Lower leg skin (tissue), 4 donors: ENCODE measurements at regions not wholly inside any gene's neighbourhood (a gene's known extent, or its start where the extent isn't known, plus 50 kb on each side); places are given as distances from the start of the nearest gene placed in this dataset.

ENCODE experiments used
- DNase-seq, 2 donors: peaks; one replicate each; pipeline ENCODE4 v3.0.0-alpha.2; 2019; ENCODE audit warnings: low spot score in 2 of 2
- H3K4me3 ChIP-seq: fragments of 200-600 bp; sonication (generic); 2 replicates; pipeline ENCODE4 v1.5.1; 2017; ENCODE audit warnings: mild to moderate bottlenecking, low read depth; ENCODE audit not compliant: poor library complexity, severe bottlenecking
- POLR2A ChIP-seq, 2 donors: fragments of 450-650 bp; IDR thresholded peaks; one replicate each; pipeline ENCODE4 v1.6.1; 2016 to 2017; ENCODE audit warnings: antibody characterized with exemption in 2 of 2, mild to moderate bottlenecking in 1 of 2, moderate library complexity in 1 of 2
- WGBS, 2 donors: methylation state at CpG; one replicate each; pipeline ENCODE4 v1.1.5; 2018; 5-methylcytosine and 5-hydroxymethylcytosine counted together
- intact Hi-C: fragments of 100-400 bp; cut with DNase I; formaldehyde crosslinking; loops from one replicate; pipeline ENCODE4 v1.15.0; 2023; ENCODE audit warnings: low total_unique reads
- TF ChIP-seq, protein P1 (sequence below), 3 donors: fragments of 450-650 bp; IDR thresholded peaks; one replicate each; pipeline ENCODE4 v1.5.1; 2016; ENCODE audit warnings: antibody characterized with exemption in 3 of 3, mild to moderate bottlenecking in 3 of 3, moderate library complexity in 2 of 3

DNA sequence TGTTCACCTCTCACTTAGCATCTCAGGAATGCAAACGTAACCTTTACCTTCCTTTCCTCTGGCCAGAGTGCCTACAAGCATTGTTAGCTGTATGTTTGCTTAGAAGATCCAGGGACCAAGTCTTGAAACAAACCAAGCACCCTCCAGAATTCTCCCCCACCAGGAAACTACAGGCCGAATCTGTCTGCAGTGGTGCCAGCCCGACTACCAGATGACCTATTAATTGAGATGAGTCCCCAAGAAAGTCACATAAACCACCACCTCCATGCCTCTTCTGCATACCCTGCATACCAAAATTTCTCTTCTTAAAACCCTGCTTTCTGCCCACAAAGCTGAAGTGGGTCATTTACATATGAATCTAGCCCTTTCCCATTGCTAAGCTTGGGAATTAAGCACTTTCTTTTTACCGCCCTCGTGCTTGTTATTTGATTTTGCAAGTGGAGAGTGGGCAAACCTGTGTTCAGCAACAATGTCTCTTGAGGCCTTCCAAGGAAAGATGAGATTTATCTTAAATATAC is 1239.1 kb downstream of the CDH12 start:
- no peak for DNase-seq
- WGBS, 2 donors = 77 to 79% methylated on average over 5 of the region's 5 CpGs
- no peak for TF ChIP-seq POLR2A (IDR thresholded peaks at IDR 0.05)
- TF ChIP-seq, protein P1, sequence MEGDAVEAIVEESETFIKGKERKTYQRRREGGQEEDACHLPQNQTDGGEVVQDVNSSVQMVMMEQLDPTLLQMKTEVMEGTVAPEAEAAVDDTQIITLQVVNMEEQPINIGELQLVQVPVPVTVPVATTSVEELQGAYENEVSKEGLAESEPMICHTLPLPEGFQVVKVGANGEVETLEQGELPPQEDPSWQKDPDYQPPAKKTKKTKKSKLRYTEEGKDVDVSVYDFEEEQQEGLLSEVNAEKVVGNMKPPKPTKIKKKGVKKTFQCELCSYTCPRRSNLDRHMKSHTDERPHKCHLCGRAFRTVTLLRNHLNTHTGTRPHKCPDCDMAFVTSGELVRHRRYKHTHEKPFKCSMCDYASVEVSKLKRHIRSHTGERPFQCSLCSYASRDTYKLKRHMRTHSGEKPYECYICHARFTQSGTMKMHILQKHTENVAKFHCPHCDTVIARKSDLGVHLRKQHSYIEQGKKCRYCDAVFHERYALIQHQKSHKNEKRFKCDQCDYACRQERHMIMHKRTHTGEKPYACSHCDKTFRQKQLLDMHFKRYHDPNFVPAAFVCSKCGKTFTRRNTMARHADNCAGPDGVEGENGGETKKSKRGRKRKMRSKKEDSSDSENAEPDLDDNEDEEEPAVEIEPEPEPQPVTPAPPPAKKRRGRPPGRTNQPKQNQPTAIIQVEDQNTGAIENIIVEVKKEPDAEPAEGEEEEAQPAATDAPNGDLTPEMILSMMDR (IDR thresholded peaks at IDR 0.05) = no peak
- no peak overlapping the region for H3K4me3 ChIP-seq
- intact Hi-C loops = no loop called here

DNA sequence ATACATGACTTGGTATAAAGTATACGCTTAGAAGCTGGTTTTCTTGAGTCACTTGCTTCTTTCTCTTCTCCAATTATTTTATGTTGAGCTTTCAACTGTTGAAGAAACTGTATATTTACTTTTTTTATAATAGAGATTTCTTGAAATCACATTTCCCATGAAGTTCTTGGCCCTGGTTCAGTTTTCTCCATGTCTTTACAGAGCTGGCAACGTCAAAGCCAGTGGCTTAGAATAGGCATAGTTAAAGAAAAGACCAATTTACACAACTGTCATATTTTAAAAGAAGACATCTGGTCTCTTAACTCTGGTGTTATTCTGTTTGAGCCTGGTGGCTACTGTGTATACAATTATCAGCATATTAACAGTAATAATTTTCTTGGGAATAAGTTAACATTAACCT is 1249.3 kb downstream of the CDH12 start:
- no peak for TF ChIP-seq POLR2A (IDR thresholded peaks at IDR 0.05)
- TF ChIP-seq, protein P1 (IDR thresholded peaks at IDR 0.05) = no peak
- H3K4me3 ChIP-seq = no peak overlapping the region
- DNase-seq = no peak
- 58 to 65% methylated on average over 2 of the region's 2 CpGs for WGBS, 2 donors
- intact Hi-C loops = no loop called here

DNA sequence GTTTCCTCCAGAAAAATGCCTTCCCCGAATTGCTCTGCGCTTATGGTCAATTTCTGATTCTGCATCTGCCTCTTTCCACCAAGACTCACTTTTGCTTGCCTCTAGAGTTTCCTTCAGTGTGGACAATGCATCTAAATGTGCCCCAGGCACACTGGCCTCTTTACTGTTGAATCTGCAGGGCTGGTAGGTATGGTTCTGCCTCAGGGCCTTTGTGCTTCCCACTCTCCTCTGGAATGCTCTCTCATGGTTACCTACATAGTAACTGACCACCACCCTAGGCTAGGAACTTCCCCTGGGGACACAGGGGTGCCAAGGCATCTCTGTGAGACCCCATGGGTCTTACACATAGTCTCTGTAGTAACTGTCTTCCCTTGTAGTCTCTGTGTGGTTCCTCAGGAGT is 1258.6 kb downstream of the CDH12 start:
- intact Hi-C loops = no loop called here
- H3K4me3 ChIP-seq = no peak overlapping the region
- 91 to 97% methylated on average over 2 of the region's 2 CpGs for WGBS, 2 donors
- DNase-seq = no peak
- TF ChIP-seq, protein P1 (IDR thresholded peaks at IDR 0.05) = no peak
- no peak for TF ChIP-seq POLR2A (IDR thresholded peaks at IDR 0.05)

DNA sequence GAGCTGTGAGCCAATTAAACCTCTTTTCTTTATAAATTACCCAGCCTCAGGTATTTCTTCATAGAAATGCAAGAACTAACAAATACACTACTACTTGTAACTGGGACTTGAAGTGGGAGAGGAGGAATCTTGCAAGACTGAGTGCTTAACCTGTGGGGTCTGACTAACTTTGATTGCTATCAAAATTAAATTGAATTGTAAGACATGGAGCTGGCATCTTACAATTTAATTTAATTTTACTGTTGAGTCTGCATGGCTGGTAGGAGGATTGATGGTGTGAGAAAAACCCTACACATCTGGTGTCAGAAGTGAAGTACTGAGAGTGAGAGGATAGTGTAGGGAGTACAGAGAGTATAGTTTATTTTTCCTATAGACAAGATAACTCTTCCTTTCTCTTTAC is 1259.9 kb downstream of the CDH12 start:
- TF ChIP-seq POLR2A (IDR thresholded peaks at IDR 0.05) = no peak
- TF ChIP-seq, protein P1 (IDR thresholded peaks at IDR 0.05) = no peak
- DNase-seq = no peak
- intact Hi-C loops = no loop called here
- H3K4me3 ChIP-seq = no peak overlapping the region

DNA sequence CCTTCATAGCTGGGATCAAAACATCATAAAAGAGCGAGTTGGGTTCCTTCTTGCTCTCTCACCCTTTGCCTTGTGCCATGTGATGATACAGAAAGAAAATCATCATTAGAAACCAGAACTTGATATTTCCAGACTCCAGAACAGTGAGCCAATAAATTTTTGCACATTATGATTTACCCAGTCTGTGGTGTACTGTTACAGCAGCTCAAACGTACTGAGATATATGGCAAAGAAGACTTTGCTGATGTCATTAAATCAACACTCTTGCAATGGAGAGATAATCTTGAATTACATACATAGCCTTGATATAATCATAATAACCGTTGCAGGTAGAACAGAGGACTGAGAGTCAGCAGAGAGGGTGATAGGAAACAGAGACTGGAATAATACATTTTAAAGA is 1271.6 kb downstream of the CDH12 start:
- DNase-seq = no peak
- 77 to 80% methylated on average over 3 of the region's 3 CpGs for whole genome bisulfite sequencing, 2 donors
- intact Hi-C loops = no loop called here
- H3K4me3 ChIP-seq = no peak overlapping the region
- TF ChIP-seq POLR2A (IDR thresholded peaks at IDR 0.05) = no peak
- TF ChIP-seq, protein P1 (IDR thresholded peaks at IDR 0.05) = no peak

DNA sequence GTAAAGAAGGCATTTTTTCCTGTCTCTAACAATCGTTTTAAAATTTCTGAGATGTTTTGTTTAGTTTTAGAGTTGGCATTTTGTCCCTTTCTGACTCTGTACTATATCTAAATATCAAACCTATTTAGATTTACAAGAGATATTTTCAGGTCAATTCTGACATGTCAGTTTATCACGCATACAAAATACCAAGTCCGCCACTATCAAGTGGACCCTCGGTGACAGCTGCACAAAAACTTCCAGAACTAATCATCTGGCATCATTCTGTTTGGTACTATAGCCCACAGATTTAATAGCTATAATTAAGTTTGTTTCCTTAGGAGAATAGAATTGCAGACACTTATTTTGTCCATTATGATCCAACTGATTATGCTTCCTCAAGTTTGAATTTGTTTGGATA is 1278.2 kb downstream of the CDH12 start:
- H3K4me3 ChIP-seq = no peak overlapping the region
- DNase-seq = no peak
- TF ChIP-seq, protein P1 (IDR thresholded peaks at IDR 0.05) = no peak
- no peak for TF ChIP-seq POLR2A (IDR thresholded peaks at IDR 0.05)
- intact Hi-C loops = no loop called here
- WGBS, 2 donors = 78 to 88% methylated on average over 4 of the region's 4 CpGs
